Neural progenitor cell (in vitro differentiated cells): ENCODE measurements at regions not wholly inside any gene's neighbourhood (a gene's known extent, or its start where the extent isn't known, plus 50 kb on each side); places are given as distances from the start of the nearest gene placed in this dataset.

ENCODE experiments used
- DNase-seq: peaks from one replicate; pipeline ENCODE4 v3.0.0-alpha.2; 2016; ENCODE audit warnings: low spot score
- H2AFZ ChIP-seq: fragments of 200-600 bp; sonication (generic); replicated peaks from 2 replicates; pipeline ENCODE4 v1.6.1; 2016; ENCODE audit warnings: antibody characterized with exemption
- H3F3A ChIP-seq: fragments of 200-600 bp; sonication (generic); 2 replicates; pipeline ENCODE4 v1.6.1; 2016; ENCODE audit warnings: antibody characterized with exemption, low read depth
- H3K27ac ChIP-seq: fragments of 200-600 bp; sonication (generic); 2 replicates; pipeline ENCODE4 v1.5.1; 2016; ENCODE audit warnings: mild to moderate bottlenecking
- H3K27me3 ChIP-seq: fragments of 200-600 bp; sonication (generic); 2 replicates; pipeline ENCODE4 v1.6.1; 2016; ENCODE audit warnings: mild to moderate bottlenecking, moderate library complexity
- H3K36me3 ChIP-seq: fragments of 200-600 bp; sonication (generic); 2 replicates; pipeline ENCODE4 v1.5.1; 2016
- H3K4me1 ChIP-seq: fragments of 200-600 bp; sonication (generic); 2 replicates; pipeline ENCODE4 v1.6.1; 2016; ENCODE audit warnings: mixed run types
- H3K4me2 ChIP-seq: fragments of 200-600 bp; sonication (generic); 2 replicates; pipeline ENCODE4 v1.6.1; 2016
- H3K4me3 ChIP-seq: fragments of 200-600 bp; sonication (generic); 2 replicates; pipeline ENCODE4 v1.5.1; 2016
- H3K79me2 ChIP-seq: fragments of 200-600 bp; sonication (generic); 2 replicates; pipeline ENCODE4 v1.6.1; 2016; ENCODE audit warnings: low read depth
- H3K9ac ChIP-seq: fragments of 200-600 bp; sonication (generic); 2 replicates; pipeline ENCODE4 v1.6.1; 2016
- H3K9me3 ChIP-seq: fragments of 200-600 bp; sonication (generic); 2 replicates; pipeline ENCODE4 v1.5.1; 2016; ENCODE audit warnings: low read depth
- H4K20me1 ChIP-seq: fragments of 200-600 bp; sonication (generic); 2 replicates; pipeline ENCODE4 v1.6.1; 2016; ENCODE audit warnings: low read depth
- H3K27ac Mint-ChIP-seq: 3 replicates; pipeline ENCODE4 v1.8.0; 2021; ENCODE audit warnings: mixed read lengths
- H3K27me3 Mint-ChIP-seq: 2 replicates; pipeline ENCODE4 v1.8.0; 2022; ENCODE audit warnings: low read depth, mild to moderate bottlenecking, inconsistent platforms, moderate library complexity, mixed read lengths; ENCODE audit not compliant: insufficient read depth
- H3K36me3 Mint-ChIP-seq: 3 replicates; pipeline ENCODE4 v1.8.0; 2021; ENCODE audit warnings: mixed read lengths
- H3K4me1 Mint-ChIP-seq: 3 replicates; pipeline ENCODE4 v1.8.0; 2021; ENCODE audit warnings: mixed read lengths
- H3K4me3 Mint-ChIP-seq: 3 replicates; pipeline ENCODE4 v1.8.0; 2021; ENCODE audit warnings: mild to moderate bottlenecking, moderate library complexity, mixed read lengths
- H3K9me3 Mint-ChIP-seq: 3 replicates; pipeline ENCODE4 v1.8.0; 2020; ENCODE audit warnings: mixed read lengths
- CTCF ChIP-seq: fragments of 200-600 bp; sonication (generic); IDR thresholded peaks from 2 replicates; pipeline ENCODE4 v1.5.1; 2017; ENCODE audit warnings: antibody characterized with exemption, mild to moderate bottlenecking
- EZH2 ChIP-seq: fragments of 200-600 bp; sonication (generic); IDR thresholded peaks from 2 replicates; pipeline ENCODE4 v1.6.1; 2017; ENCODE audit warnings: antibody characterized with exemption, mild to moderate bottlenecking, moderate library complexity
- EZH2phosphoT487 ChIP-seq: fragments of 200-600 bp; sonication (generic); IDR thresholded peaks from 2 replicates; pipeline ENCODE4 v1.6.1; 2017; ENCODE audit warnings: antibody characterized with exemption

- Histone ChIP-seq H3K4me2 (no peak overlapping the region), H3K36me3 (no peaks in the 10 kb centered on the region), H3F3A (no peaks in the 10 kb centered on the region), H4K20me1 (no peaks in the 10 kb centered on the region), H3K9me3 (no peaks in the 10 kb centered on the region), H3K4me3 (no peak overlapping the region), H2AFZ (no peak overlapping the region), H3K4me1 (peaks cover 6% of the 10 kb centered on the region), H3K79me2 (no peaks in the 10 kb centered on the region), H3K27me3 (no peaks in the 10 kb centered on the region), H3K9ac (no peak overlapping the region), H3K27ac (no peak overlapping the region)
- Mint-ChIP-seq H3K9me3 (peaks cover 5% of the 10 kb centered on the region), H3K36me3 (no peaks in the 10 kb centered on the region), H3K27ac (no peak overlapping the region), H3K4me1 (peaks cover 18% of the 10 kb centered on the region), H3K4me3 (no peak overlapping the region), H3K27me3 (peaks cover 6% of the 10 kb centered on the region)
- DNase-seq, result no peak
- TF ChIP-seq CTCF (no peak), EZH2phosphoT487 (no peak), EZH2 (no peak)
Observed at GRCh38 chr18:24535527-24536295, 75.3 kb downstream of the HRH4 start.

GRCh38 chr18:24536326-24536725, 75.9 kb downstream of the HRH4 start:
- no peak overlapping the region for H3K27ac ChIP-seq
- peaks cover 16% of the 10 kb centered on the region for H3K4me1 Mint-ChIP-seq
- peaks cover 5% of the 10 kb centered on the region for H3K9me3 Mint-ChIP-seq
- H3K27me3 Mint-ChIP-seq, result peaks cover 8% of the 10 kb centered on the region
- no peak for DNase-seq
- H3K36me3 Mint-ChIP-seq, result no peaks in the 10 kb centered on the region
- H2AFZ ChIP-seq, result no peak overlapping the region
- no peak overlapping the region for H3K4me2 ChIP-seq
- peaks cover 6% of the 10 kb centered on the region for H3K4me1 ChIP-seq
- H3K9me3 ChIP-seq, result no peaks in the 10 kb centered on the region
- H3K79me2 ChIP-seq, result no peaks in the 10 kb centered on the region
- no peak overlapping the region for H3K4me3 ChIP-seq
- H3K4me3 Mint-ChIP-seq, result no peak overlapping the region
- H4K20me1 ChIP-seq, result no peaks in the 10 kb centered on the region
- H3K27me3 ChIP-seq, result no peaks in the 10 kb centered on the region
- no peaks in the 10 kb centered on the region for H3F3A ChIP-seq
- H3K36me3 ChIP-seq, result no peaks in the 10 kb centered on the region
- H3K27ac Mint-ChIP-seq, result no peak overlapping the region
- TF ChIP-seq EZH2, result no peak
- TF ChIP-seq CTCF, result no peak
- no peak for TF ChIP-seq EZH2phosphoT487
- H3K9ac ChIP-seq, result no peak overlapping the region

GRCh38 chr18:24536834-24537233, 76.4 kb downstream of the HRH4 start:
- H4K20me1 ChIP-seq, result no peaks in the 10 kb centered on the region
- peaks cover 8% of the 10 kb centered on the region for H3K27me3 Mint-ChIP-seq
- H3K4me3 ChIP-seq, result no peak overlapping the region
- H3K27ac Mint-ChIP-seq, result no peak overlapping the region
- H3K9ac ChIP-seq, result no peak overlapping the region
- peaks cover 16% of the 10 kb centered on the region for H3K4me1 Mint-ChIP-seq
- H3K79me2 ChIP-seq, result no peaks in the 10 kb centered on the region
- no peak overlapping the region for H3K4me3 Mint-ChIP-seq
- no peak overlapping the region for H2AFZ ChIP-seq
- H3K36me3 ChIP-seq, result no peaks in the 10 kb centered on the region
- no peak overlapping the region for H3K27ac ChIP-seq
- no peaks in the 10 kb centered on the region for H3F3A ChIP-seq
- peaks cover 5% of the 10 kb centered on the region for H3K9me3 Mint-ChIP-seq
- no peak for DNase-seq
- H3K9me3 ChIP-seq, result no peaks in the 10 kb centered on the region
- no peaks in the 10 kb centered on the region for H3K36me3 Mint-ChIP-seq
- no peak for TF ChIP-seq EZH2phosphoT487
- no peak for TF ChIP-seq EZH2
- no peak for TF ChIP-seq CTCF
- peaks cover 6% of the 10 kb centered on the region for H3K4me1 ChIP-seq
- no peak overlapping the region for H3K4me2 ChIP-seq
- no peaks in the 10 kb centered on the region for H3K27me3 ChIP-seq
